Adrenal gland (tissue), 9 donors: ENCODE measurements at regions not wholly inside any gene's neighbourhood (a gene's known extent, or its start where the extent isn't known, plus 50 kb on each side); places are given as distances from the start of the nearest gene placed in this dataset.

Experiments used
- DNase-seq, 7 donors: peaks; one replicate each; pipeline ENCODE4 v3.0.0-alpha.2; 2019 to 2020
- H3K27ac ChIP-seq, 5 donors: fragments of 200-600 bp; sonication (generic) in 4 of 5; 1 replicate in 3 of 5; 2 replicates in 2 of 5; pipeline versions ENCODE4 v1.5.1 to v1.8.0; 2016 to 2020; ENCODE audit warnings: mild to moderate bottlenecking in 1 of 5
- H3K27me3 ChIP-seq: fragments of 200-600 bp; 2 replicates; pipeline ENCODE4 v1.8.0; 2021
- H3K36me3 ChIP-seq, 2 donors: fragments of 200-600 bp; replicated peaks in 1 of 2; 1 replicate in 1 of 2; 2 replicates in 1 of 2; pipeline versions ENCODE4 v1.5.1 to v1.8.0; 2018 to 2022
- H3K4me1 ChIP-seq, 2 donors: fragments of 200-600 bp; replicated peaks in 1 of 2; 1 replicate in 1 of 2; 2 replicates in 1 of 2; pipeline versions ENCODE4 v1.5.1 to v1.8.0; 2018 to 2021
- H3K4me3 ChIP-seq, 4 donors: fragments of 200-600 bp; sonication (generic) in 3 of 4; one replicate each; pipeline ENCODE4 v1.5.1; 2016 to 2018
- H3K9me3 ChIP-seq, 3 donors: fragments of 200-600 bp; sonication (generic) in 1 of 3; replicated peaks in 1 of 3; 1 replicate in 2 of 3; 2 replicates in 1 of 3; pipeline versions ENCODE4 v1.5.1 to v1.8.0; 2016 to 2021
- POLR2A ChIP-seq, 2 donors: fragments of 450-650 bp; IDR thresholded peaks; one replicate each; pipeline ENCODE4 v1.6.1; 2017; ENCODE audit warnings: antibody characterized with exemption in 2 of 2, mild to moderate bottlenecking in 2 of 2, moderate library complexity in 1 of 2
- WGBS, 4 donors: extraction: QIAGEN DNeasy Blood & Tissue Kit in 2 of 4; methylation state at CpG; one replicate each; pipeline versions ENCODE4 v1.1.5 to v1.1.7; 2013 to 2017; 5-methylcytosine and 5-hydroxymethylcytosine counted together
- intact Hi-C, 2 donors: fragments of 100-400 bp; cut with DNase I; formaldehyde crosslinking; loops; one replicate each; pipeline versions ENCODE4 v1.14.1 to v1.15.0; 2022 to 2023
- TF ChIP-seq, protein P1 (sequence below), 6 experiments: fragments of 450-650 bp in 4 of 6; fragments of 200-600 bp in 2 of 6; sonication (generic) in 1 of 6; IDR thresholded peaks; 1 replicate in 5 of 6; 2 replicates in 1 of 6; pipeline versions ENCODE4 v1.5.1 to v1.8.0; 2016 to 2021; ENCODE audit warnings: antibody characterized with exemption in 6 of 6, mild to moderate bottlenecking in 2 of 6, moderate library complexity in 1 of 6
- donor health status: healthy with polysubstance abuse.
- donor health status: Bipolar disorder and iron deficiency.
- donor health status: DM: yes; HTN: yes; CAD: no.
- donor health status: DM: no; HTN: no; CAD: no.
- donor health status: DM: no; HTN: no; CAD: no.

- no peak for TF ChIP-seq POLR2A (IDR thresholded peaks at IDR 0.05)
- TF ChIP-seq, protein P1, sequence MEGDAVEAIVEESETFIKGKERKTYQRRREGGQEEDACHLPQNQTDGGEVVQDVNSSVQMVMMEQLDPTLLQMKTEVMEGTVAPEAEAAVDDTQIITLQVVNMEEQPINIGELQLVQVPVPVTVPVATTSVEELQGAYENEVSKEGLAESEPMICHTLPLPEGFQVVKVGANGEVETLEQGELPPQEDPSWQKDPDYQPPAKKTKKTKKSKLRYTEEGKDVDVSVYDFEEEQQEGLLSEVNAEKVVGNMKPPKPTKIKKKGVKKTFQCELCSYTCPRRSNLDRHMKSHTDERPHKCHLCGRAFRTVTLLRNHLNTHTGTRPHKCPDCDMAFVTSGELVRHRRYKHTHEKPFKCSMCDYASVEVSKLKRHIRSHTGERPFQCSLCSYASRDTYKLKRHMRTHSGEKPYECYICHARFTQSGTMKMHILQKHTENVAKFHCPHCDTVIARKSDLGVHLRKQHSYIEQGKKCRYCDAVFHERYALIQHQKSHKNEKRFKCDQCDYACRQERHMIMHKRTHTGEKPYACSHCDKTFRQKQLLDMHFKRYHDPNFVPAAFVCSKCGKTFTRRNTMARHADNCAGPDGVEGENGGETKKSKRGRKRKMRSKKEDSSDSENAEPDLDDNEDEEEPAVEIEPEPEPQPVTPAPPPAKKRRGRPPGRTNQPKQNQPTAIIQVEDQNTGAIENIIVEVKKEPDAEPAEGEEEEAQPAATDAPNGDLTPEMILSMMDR (IDR thresholded peaks at IDR 0.05), result no peak
- 45 to 55% (median 52%) methylated on average over 5 of the region's 5 CpGs for WGBS, 4 donors
- no peak for DNase-seq
- H3K4me1 ChIP-seq, result no peaks in the 10 kb centered on the region
- intact Hi-C loops, result no loop called here
- no peaks in the 10 kb centered on the region for H3K9me3 ChIP-seq
- H3K4me3 ChIP-seq, result no peak overlapping the region
- no peak overlapping the region for H3K27ac ChIP-seq
- H3K27me3 ChIP-seq, result no peaks in the 10 kb centered on the region
- no peaks in the 10 kb centered on the region for H3K36me3 ChIP-seq
Measured at GRCh38 chr6:19590501-19591131, 246.6 kb upstream of the ID4 start.

DNA sequence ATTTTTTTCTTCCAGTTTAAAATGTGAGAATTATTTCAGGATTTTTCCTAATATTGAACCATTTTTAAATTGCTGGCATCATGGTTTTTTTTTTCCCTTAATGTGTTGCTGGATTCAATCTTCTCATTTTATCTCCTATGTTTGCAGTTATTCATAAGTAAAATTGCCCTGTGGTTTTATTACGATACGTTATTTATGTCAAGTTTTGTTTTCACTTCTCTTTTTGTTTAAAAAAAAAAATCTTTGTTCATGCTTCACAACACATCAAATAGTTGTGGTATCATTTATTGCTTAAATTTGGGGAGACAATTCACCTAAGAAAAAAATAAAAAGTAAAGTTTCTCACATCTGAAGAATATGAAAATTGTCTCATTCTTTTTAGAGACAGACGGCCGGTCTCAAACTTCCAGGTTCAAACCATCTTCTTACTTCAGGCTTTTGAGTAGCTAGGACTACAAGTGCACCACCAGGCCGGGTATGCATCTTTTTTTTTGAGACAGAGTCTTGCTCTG is 239.3 kb upstream of the ID4 start:
- TF ChIP-seq, protein P1 (IDR thresholded peaks at IDR 0.05), result no peak
- TF ChIP-seq POLR2A (IDR thresholded peaks at IDR 0.05), result no peak
- Histone ChIP-seq H3K9me3 (no peaks in the 10 kb centered on the region), H3K27me3 (no peaks in the 10 kb centered on the region), H3K4me3 (no peak overlapping the region), H3K27ac (no peak overlapping the region), H3K36me3 (no peaks in the 10 kb centered on the region), H3K4me1 (no peaks in the 10 kb centered on the region)
- WGBS, 4 donors, result 74 to 82% (median 79%) methylated on average over 5 of the region's 5 CpGs
- DNase-seq, result no peak
- intact Hi-C loops, result no loop called here

DNA sequence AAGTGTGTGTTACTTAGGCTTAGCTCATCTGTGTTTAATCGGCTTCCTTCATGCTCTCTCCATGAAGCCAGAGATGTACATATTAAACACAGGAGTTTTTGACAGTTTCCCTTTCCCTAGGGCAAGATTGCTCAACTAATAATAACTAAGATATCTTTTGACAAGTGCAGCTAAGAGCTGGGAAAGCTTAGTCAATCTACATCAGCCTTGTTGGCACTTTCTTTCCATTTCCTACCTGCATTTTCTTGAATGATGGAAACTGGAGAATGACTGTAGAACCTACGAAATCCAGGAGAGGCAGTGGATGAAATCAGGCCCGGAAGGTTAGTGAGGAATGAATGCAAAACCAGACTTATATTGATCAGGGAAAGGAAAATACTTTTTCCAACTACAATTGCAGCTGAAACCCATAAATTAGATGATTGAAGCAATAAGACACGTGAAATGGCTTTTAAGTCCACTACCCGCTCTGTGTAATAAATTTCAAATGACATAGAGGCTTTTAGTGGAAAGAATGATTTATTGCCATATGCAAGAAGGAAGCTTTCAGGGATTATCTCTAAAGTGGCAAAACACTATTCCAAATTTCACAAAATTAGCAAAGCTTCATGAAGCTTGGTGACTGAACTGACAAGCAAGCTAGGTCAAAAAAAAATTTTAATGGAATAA is 237.2 kb upstream of the ID4 start:
- TF ChIP-seq POLR2A (IDR thresholded peaks at IDR 0.05), result no peak
- TF ChIP-seq, protein P1 (IDR thresholded peaks at IDR 0.05), result no peak
- no peaks in the 10 kb centered on the region for H3K27me3 ChIP-seq
- intact Hi-C loops, result no loop called here

DNA sequence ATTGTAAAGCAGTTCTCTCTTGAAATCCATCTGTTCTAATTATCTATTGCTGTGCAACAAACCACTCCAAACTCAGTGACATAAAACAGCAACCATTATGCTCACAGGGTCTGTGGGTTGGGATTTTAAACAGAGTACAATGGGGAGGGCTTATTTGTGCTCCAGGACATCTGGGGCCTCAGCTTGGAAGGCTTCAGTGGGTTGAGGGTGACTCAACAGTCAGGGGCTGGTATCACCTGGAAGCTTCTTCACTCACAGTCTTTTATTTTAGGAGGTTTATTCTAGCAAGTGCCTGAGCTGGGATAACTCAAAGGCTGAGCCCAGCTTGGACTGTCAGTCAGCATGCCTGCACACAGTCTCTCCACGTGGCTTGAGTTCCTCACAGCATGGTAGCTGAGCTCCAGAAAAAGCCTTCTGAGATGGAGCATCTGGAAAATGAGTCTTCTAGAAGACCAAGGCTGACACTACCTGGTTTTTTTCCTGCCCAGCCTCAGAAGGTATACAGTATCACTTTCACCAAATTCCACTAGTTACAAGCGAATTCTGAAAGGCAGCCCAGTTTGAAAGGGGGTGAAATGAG is 234.6 kb upstream of the ID4 start:
- TF ChIP-seq, protein P1 (IDR thresholded peaks at IDR 0.05), result no peak
- no peak for TF ChIP-seq POLR2A (IDR thresholded peaks at IDR 0.05)
- H3K9me3 ChIP-seq, result no peaks in the 10 kb centered on the region
- H3K27me3 ChIP-seq, result no peaks in the 10 kb centered on the region
- WGBS, 4 donors, result 39 to 57% (median 50%) methylated on average over 2 of the region's 2 CpGs
- intact Hi-C loops, result no loop called here
- no peak overlapping the region for H3K4me3 ChIP-seq
- no peak overlapping the region for H3K27ac ChIP-seq
- no peak for DNase-seq
- H3K36me3 ChIP-seq, result no peaks in the 10 kb centered on the region
- no peaks in the 10 kb centered on the region for H3K4me1 ChIP-seq

More for the DNA sequence above, 237.2 kb upstream of the ID4 start:
- no peaks in the 10 kb centered on the region for H3K36me3 ChIP-seq
- 35 to 41% (median 37%) methylated on average over 5 of the region's 5 CpGs for WGBS, 4 donors
- no peak overlapping the region for H3K4me3 ChIP-seq
- H3K9me3 ChIP-seq, result no peaks in the 10 kb centered on the region
- no peak for DNase-seq
- H3K4me1 ChIP-seq, result no peaks in the 10 kb centered on the region
- H3K27ac ChIP-seq, result no peak overlapping the region
